HepG2 (cell line): ENCODE measurements at regions not wholly inside any gene's neighbourhood (a gene's known extent, or its start where the extent isn't known, plus 50 kb on each side); places are given as distances from the start of the nearest gene placed in this dataset.

ENCODE experiments used
- ZNF552 ChIP-seq: sonication (generic); formaldehyde crosslinking; IDR thresholded peaks from 2 replicates; pipeline ENCODE4 v1.9.0; 2022; ENCODE audit warnings: missing genetic modification reagents, mild to moderate bottlenecking, borderline replicate concordance
- TF ChIP-seq, protein P1 (sequence below): sonication (generic); formaldehyde crosslinking; IDR thresholded peaks from 2 replicates; pipeline ENCODE4 v1.5.1; 2020; ENCODE audit warnings: mild to moderate bottlenecking, missing genetic modification reagents, borderline replicate concordance
- TF ChIP-seq, protein P2 (sequence below), 2 experiments: fragments of 450-650 bp in 1 of 2; sonication (generic) in 1 of 2; formaldehyde crosslinking in 1 of 2; IDR thresholded peaks; 2 replicates each; pipeline versions ENCODE4 v1.6.1 to v1.8.0; 2016 to 2022; ENCODE audit warnings: antibody characterized with exemption in 1 of 2, mild to moderate bottlenecking in 1 of 2, missing genetic modification reagents in 1 of 2

DNA sequence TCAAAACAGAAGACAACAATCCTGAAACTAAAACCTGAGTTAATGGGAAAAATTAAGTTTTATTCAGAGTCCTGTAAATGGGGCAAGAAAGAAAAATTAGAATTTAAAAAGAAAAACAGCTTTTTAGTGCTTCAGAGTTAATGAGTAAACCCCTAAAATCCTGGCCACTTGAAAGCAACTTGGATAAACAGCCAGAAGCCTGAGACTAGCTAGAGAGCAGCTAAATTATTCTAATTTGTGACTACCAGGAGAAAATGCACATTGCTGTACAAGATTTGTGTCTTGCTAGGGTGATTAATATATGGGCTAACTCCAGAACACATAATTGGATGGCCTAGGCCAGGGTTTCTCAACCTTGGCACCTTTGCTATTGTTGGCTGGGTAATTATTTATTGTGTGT lies 62.4 kb upstream of the ARG1 start (continued):
- TF ChIP-seq, protein P1, sequence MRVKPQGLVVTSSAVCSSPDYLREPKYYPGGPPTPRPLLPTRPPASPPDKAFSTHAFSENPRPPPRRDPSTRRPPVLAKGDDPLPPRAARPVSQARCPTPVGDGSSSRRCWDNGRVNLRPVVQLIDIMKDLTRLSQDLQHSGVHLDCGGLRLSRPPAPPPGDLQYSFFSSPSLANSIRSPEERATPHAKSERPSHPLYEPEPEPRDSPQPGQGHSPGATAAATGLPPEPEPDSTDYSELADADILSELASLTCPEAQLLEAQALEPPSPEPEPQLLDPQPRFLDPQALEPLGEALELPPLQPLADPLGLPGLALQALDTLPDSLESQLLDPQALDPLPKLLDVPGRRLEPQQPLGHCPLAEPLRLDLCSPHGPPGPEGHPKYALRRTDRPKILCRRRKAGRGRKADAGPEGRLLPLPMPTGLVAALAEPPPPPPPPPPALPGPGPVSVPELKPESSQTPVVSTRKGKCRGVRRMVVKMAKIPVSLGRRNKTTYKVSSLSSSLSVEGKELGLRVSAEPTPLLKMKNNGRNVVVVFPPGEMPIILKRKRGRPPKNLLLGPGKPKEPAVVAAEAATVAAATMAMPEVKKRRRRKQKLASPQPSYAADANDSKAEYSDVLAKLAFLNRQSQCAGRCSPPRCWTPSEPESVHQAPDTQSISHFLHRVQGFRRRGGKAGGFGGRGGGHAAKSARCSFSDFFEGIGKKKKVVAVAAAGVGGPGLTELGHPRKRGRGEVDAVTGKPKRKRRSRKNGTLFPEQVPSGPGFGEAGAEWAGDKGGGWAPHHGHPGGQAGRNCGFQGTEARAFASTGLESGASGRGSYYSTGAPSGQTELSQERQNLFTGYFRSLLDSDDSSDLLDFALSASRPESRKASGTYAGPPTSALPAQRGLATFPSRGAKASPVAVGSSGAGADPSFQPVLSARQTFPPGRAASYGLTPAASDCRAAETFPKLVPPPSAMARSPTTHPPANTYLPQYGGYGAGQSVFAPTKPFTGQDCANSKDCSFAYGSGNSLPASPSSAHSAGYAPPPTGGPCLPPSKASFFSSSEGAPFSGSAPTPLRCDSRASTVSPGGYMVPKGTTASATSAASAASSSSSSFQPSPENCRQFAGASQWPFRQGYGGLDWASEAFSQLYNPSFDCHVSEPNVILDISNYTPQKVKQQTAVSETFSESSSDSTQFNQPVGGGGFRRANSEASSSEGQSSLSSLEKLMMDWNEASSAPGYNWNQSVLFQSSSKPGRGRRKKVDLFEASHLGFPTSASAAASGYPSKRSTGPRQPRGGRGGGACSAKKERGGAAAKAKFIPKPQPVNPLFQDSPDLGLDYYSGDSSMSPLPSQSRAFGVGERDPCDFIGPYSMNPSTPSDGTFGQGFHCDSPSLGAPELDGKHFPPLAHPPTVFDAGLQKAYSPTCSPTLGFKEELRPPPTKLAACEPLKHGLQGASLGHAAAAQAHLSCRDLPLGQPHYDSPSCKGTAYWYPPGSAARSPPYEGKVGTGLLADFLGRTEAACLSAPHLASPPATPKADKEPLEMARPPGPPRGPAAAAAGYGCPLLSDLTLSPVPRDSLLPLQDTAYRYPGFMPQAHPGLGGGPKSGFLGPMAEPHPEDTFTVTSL: no peak
- TF ChIP-seq, protein P2, sequence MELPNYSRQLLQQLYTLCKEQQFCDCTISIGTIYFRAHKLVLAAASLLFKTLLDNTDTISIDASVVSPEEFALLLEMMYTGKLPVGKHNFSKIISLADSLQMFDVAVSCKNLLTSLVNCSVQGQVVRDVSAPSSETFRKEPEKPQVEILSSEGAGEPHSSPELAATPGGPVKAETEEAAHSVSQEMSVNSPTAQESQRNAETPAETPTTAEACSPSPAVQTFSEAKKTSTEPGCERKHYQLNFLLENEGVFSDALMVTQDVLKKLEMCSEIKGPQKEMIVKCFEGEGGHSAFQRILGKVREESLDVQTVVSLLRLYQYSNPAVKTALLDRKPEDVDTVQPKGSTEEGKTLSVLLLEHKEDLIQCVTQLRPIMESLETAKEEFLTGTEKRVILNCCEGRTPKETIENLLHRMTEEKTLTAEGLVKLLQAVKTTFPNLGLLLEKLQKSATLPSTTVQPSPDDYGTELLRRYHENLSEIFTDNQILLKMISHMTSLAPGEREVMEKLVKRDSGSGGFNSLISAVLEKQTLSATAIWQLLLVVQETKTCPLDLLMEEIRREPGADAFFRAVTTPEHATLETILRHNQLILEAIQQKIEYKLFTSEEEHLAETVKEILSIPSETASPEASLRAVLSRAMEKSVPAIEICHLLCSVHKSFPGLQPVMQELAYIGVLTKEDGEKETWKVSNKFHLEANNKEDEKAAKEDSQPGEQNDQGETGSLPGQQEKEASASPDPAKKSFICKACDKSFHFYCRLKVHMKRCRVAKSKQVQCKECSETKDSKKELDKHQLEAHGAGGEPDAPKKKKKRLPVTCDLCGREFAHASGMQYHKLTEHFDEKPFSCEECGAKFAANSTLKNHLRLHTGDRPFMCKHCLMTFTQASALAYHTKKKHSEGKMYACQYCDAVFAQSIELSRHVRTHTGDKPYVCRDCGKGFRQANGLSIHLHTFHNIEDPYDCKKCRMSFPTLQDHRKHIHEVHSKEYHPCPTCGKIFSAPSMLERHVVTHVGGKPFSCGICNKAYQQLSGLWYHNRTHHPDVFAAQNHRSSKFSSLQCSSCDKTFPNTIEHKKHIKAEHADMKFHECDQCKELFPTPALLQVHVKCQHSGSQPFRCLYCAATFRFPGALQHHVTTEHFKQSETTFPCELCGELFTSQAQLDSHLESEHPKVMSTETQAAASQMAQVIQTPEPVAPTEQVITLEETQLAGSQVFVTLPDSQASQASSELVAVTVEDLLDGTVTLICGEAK (IDR thresholded peaks at IDR 0.05): no peak
- TF ChIP-seq, protein P2 (CRISPR knock-in tag; IDR thresholded peaks at IDR 0.05): no peak
- TF ChIP-seq ZNF552: no peak
